NCI-H69 (cell line): ENCODE measurements at regions not wholly inside any gene's neighbourhood (a gene's known extent, or its start where the extent isn't known, plus 50 kb on each side); places are given as distances from the start of the nearest gene placed in this dataset.
A peak's percentile ranks its signal among the peaks of the same experiment; 100 is the strongest.

Source experiments
- DNase-seq: peaks from one replicate; lab custom pipeline; 2025; lab: John Stamatoyannopoulos, UW

- no peak for DNase-seq
Observed at GRCh38 chr4:177573507-177573906, 131.3 kb upstream of the AGA start.

DNA sequence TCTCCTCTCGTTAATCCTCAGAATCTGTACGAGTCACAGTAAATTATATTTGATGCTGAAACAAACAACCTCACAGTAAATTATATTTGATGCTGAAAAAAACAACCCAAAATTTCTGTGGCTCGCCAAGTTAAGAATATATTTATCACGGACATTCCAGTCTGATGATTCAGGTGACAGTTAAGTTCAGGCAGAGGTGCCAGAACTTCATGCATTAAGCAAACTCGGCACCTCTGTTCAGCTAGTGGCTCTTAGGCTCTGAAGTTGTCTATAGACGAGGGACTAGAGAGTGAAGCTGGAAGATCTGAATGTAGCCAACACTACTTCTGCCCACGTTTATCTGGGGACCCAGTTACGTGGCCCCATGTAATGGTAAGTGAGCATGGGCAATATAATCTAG lies 132.2 kb upstream of the AGA start:
- no peak for DNase-seq

- DNase-seq, result peak; percentile 35
Observed at GRCh38 chr4:177579649-177580048, 137.4 kb upstream of the AGA start.

GRCh38 chr4:177582992-177583391 lies 140.8 kb upstream of the AGA start:
- no peak for DNase-seq

- no peak for DNase-seq
Observed at GRCh38 chr4:177587989-177588388, 145.8 kb upstream of the AGA start.

- no peak for DNase-seq
Observed at GRCh38 chr4:177595386-177595785, 153.1 kb upstream of the AGA start.

GRCh38 chr4:177596035-177596434 lies 153.8 kb upstream of the AGA start:
- peak; percentile 69 for DNase-seq

DNA sequence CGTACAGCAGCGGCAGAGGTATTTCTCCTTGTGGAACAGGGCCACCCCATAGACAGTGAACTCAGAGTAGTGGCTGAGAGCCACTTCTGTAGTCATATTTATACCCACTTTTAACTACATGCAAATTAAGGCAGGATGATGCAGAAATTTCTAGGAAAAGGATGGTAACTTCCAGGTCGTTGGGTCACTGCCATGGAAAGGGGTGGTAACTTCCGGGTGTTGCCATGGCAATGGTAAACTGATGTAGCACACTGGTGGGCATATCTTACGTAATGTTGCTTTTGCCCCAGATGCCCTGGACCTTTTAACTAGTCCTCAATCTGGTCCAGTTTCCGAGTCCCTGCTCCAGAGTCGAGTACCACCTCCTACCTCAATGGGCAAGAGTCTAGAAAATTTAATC lies 154.8 kb upstream of the AGA start:
- DNase-seq, result no peak

DNA sequence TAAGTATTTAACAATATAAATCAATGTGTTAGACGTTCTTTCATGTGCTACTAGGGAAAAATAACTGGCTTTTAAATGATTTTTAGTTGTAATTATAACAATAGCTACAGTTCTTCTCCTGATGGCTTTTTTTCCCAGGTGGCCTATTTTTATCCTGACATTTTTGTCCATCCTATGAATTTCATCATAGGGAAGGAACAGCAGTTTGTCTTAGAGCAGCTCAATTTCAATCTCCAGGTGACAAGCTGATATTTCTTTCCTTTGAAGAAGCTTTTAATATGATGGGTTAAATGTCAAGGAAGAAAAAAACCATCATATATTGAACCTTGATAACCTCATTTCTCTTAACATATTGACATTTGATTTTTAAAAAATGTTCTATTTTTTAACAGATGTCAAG lies 163.0 kb upstream of the AGA start:
- DNase-seq, result no peak

DNA sequence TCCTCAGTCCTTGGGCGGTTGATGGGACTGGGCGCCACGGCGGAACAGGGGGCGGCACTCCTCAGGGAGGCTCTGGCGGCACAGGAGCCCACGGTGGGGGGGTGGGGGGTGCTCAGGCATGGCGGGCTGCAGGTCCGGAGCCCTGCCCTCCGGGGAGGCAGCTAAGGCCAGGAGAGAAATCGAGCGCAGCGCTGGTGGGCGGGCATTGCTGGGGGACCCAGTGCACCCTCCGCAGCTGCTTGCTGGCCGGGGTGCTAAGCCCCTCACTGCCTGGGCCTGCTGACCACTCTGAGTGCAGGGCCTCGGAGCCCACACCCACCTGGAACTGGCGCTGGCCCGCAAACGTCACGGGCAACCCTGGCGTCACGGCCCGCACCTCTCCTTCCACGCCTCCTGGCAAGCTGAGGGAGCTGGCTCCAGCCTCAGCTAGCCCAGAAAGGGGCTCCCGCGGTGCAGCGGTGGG lies 164.9 kb upstream of the AGA start:
- DNase-seq, result no peak

DNA sequence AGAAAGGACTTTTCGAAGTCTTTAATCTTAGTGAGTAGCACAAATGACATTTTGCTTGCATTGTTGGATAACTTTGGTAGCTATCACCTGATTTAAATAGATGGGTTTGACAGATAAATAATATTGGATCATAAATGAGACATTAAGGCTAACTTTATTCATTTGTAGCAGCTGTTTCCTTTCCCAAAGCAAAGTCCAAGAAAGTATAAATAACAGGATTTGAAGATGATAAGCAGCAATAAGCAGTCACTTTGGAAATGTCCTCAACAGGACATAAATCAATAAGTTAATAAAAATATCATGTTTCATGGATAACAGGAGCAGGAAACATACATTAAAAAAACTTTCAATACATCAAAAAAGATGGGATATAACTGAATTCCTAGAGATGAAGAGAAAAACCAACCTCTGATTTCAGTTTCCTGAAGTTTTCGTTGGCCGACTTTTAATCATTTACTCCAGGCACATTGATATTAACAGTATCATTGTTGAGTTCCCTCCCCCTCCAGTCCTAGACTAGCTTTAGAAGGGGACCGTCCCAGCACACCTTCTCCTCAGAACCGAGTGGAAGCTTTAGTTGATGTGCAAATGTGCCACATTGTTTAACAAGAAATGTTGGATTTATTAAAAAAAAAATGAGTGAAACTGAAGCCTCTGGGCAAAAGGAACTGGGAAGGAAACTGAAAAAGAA lies 169.9 kb upstream of the AGA start:
- no peak for DNase-seq

DNA sequence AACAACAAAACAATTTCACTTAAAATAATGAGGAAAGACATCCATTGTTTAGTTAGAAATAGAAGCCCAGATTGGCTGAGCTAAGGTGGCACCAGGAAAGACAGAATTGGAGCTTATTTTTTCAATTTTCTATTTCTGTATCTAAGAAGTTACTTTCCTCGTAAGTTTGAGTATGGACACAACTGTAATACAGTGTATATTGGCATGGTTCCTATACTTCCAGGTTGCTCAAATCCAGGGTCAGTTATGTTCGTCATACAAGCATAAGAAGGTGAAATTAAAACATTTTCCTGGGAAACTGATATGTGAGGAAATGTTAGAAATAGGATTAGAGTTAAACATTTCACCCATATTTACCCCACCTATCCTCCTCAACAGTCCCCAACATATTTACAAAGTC lies 170.4 kb upstream of the AGA start:
- no peak for DNase-seq

- peak; percentile 77 for DNase-seq
Observed at GRCh38 chr4:177632481-177632880, 190.2 kb upstream of the AGA start.

- DNase-seq, result peak; percentile 1
Observed at GRCh38 chr4:177638871-177639270, 196.6 kb upstream of the AGA start.

DNA sequence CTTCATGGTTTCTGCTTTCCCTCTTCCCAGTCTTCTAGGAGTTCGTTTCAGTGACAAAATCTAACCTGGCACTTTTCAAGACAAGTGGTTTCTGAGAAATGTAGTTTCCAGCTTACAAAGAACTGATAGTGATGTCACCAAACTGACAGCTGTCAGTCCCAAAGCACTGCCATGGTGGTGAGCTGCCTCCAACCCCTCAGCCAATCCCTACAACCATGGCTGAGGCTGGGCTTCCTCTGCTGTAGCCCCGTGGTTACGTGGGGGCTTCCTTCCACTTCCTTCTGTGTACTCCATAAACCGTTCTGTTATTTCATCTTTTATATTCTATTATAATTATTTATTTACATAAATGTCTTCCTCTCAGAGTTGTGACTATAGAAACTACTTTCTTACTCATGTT lies 198.6 kb upstream of the AGA start:
- DNase-seq, result no peak

- DNase-seq, result no peak
Observed at GRCh38 chr4:177660223-177660622, 218.0 kb upstream of the AGA start.

DNA sequence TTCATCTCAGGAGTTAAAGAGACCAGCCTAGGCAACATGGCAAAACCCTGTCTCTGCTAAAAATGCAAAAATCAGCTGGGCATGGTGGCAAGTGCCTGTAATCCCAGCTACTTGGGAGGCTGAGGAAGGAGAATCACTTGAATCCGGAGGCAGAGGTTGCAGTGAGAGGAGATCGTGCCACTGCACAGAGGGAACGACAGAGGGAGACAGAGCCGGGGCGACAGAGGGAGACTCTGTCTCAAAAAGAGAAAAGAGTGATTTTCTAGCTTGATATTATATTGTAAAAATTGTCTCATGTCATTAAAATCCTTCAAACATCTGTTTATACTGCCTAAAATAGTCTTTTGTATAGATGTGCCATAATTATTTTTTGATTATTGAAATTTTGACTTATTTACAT lies 225.4 kb upstream of the AGA start:
- DNase-seq, result peak; percentile 6

DNA sequence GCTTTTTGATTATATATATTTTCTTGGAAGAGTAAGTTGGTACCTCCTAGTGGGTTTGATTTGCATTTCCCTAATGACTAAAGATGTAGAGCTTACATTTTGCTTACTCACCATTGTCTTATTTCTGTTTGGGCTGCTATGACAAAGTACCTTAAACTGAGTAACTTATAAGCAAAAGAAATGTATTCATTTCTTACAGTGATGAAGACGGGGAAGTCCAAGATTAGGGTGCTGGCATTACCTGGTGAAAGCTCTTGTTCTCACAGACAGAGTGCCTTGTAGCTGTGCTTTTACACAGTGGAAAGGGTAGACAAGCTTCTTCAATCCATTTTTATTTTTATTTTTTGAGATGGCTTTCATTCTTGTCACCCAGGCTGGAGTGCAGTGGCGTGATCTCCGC lies 229.2 kb upstream of the AGA start:
- DNase-seq, result no peak

- no peak for DNase-seq
Observed at GRCh38 chr4:177671845-177672244, 229.6 kb upstream of the AGA start.

DNA sequence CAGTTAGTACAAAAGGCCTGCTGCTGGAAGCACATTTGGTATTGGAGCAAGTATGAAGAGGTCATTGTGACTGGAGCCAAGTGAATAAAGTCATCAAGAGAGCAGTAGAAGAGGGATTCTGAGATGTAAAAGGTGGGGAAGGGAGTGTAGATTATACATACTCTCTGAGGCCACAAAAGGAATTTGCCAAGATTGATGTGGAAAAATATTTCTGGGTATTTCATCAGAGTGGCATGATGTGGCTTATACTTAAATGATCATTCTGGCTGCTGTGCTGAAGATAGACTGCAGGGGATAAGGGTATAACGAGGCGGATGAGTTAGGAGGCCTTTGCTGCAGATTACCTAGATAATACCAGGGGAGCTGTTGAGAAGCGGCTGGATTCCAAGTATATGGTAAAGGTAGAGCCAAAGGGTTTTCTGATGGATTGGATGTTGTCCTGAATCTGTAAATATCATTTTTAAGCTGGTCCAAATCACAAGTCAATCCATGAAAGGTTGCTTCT lies 231.8 kb upstream of the AGA start:
- DNase-seq, result no peak

- DNase-seq, result no peak
Observed at GRCh38 chr4:177680308-177680707, 238.1 kb upstream of the AGA start.

- DNase-seq, result no peak
Observed at GRCh38 chr4:177681902-177682301, 239.7 kb upstream of the AGA start.

DNA sequence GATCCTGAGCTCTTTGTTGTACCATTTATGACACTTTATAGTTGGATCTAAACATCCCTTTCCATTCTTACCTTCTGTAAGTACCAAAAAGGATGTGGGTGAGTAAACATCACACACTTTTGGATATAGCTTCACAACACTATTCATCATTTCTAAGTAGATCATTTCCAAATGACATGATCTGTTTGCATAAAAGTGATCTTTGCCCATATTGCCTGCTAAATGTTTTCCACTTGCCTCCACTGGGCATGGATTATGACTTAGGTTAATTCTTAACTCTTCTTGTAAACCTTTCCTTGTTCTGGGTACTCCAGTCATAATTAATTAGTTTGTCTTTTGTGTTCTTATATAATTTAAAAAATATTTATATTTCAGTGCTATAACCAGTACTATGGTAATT lies 244.9 kb upstream of the AGA start:
- DNase-seq, result no peak

GRCh38 chr4:177692907-177693306 lies 250.7 kb upstream of the AGA start:
- DNase-seq, result no peak
